ENCODE measurements at regions not wholly inside any gene's neighbourhood (a gene's known extent, or its start where the extent isn't known, plus 50 kb on each side); places are given as distances from the start of the nearest gene placed in this dataset.

GRCh38 chr22:27192135-27192829 is 534.9 kb downstream of the MIAT start:
- no peak for DNase-seq

- DNase-seq, result no peak
Observed at GRCh38 chr22:27193215-27193614, 535.8 kb downstream of the MIAT start.

- DNase-seq, result no peak
Observed at GRCh38 chr22:27193636-27194035, 536.2 kb downstream of the MIAT start.

GRCh38 chr22:27194096-27194748 is 536.8 kb downstream of the MIAT start:
- no peak for DNase-seq

DNA sequence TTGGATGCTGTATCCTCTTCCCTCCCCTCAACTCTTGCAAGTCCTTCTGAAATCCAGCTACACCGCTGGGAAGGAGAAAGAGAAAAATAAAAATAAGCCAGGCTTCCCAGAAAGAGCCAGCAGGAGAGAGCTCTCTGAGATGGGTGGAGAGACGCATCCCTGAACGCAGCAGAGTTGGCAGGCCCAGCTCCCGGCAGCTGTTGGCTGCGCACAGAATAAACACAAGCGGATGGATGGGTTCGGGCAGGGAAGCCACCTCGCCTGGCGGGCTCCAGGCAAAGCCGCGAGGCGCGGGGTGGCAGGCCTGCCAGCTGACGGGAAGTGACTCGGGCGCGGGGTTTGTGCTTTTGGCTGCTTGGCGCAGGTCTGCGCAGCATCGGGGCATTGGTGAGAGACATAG is 537.7 kb downstream of the MIAT start:
- DNase-seq, result no peak

DNA sequence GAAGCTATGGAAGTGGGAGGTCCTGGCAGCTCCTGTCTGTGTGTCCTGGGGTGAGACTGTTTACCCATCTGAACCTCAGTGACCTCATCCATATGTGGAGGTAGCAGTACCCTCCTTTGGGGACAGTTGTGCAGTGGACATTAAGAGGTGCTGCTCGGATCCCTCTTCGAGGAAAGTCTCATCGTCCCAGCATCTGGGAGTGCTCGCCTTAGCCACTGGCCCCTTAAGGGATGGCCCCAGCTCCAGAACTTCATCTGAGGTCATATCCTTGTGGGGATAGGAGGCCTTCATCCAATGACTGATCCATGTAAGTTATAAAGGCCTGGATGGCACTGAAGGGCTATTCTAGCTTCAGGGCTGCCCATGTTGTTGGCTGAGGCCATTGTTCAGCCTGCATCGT is 538.1 kb downstream of the MIAT start:
- DNase-seq, result no peak

GRCh38 chr22:27196606-27197005 is 539.2 kb downstream of the MIAT start:
- no peak for DNase-seq

DNA sequence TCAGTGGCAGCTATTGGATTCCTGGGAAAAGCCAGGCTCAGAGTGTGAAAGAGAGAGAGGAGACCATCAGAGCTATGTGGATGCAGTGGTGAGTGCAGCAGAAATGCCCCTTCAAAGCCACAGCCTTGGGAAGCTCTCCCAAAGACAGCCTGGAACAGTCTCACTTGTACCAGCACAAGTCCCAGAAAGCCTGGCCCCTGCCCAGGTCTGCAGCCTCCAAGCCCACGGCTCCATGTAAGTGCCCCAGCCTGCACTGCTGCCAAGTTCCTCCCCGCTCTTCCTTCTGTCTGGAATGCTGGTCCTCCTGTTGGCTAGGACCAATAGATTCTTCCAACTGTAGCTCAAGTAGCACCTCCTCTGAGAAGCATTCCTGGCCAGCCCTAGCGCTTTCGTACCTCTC is 539.7 kb downstream of the MIAT start:
- no peak for DNase-seq

DNA sequence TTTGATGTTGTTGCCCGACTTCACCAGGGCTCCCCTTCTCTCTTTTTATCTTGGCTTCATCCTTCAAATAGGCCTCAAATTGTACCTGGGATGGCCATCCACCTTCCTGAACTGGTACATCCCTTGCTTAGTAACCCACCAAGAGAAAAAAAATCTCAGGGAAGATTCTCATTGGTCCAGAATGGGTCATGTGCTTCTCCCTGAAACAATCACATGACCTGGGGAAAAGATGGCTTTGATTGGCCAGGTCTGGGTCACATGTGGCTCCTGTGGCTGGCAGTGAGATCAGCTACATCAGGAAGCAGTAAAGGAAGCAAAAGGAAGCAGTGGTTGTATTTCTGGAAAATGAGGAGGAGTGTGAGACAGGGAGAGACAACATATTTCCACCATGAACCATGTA is 540.2 kb downstream of the MIAT start:
- no peak for DNase-seq

- DNase-seq, result no peak
Observed at GRCh38 chr22:27198518-27199035, 541.2 kb downstream of the MIAT start.

- DNase-seq, result no peak
Observed at GRCh38 chr22:27199354-27199753, 542.0 kb downstream of the MIAT start.

DNA sequence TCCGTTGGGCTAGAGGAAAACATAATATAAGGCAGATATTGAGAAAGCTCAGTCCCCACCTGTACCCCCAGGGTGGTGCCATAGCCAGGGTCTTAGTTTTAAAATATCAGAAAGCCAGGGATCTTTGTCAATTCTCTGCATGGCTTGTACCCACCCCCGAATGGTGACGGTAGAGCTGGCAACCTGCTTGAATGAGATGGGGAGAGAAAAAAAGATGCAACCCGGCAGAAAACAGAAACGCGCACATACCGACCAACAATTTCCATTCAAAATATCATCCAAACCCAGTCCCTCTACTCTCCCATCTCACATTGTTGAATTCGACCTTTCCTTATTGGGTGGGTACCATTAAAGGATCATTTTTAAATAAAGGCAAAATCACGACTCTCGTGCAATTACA is 543.9 kb downstream of the MIAT start:
- DNase-seq, result no peak

DNA sequence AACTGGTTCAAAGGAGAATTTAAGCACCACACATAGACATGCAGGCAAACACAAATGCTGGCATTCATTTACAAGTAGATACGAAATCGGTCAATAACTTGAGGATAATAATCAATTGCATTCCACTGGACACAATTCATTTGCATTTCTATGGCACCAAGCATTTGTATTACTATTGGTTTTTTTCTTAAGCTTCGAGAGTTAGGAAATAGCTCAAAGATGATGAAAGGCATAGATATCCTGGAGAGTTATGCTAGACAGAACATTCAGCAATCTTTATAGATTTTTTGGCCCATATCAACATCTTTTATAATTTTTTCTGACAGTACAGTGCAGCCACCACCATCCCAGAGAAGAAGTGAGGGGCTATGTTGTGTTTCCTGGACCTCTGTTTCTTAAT is 544.4 kb downstream of the MIAT start:
- DNase-seq, result no peak

DNA sequence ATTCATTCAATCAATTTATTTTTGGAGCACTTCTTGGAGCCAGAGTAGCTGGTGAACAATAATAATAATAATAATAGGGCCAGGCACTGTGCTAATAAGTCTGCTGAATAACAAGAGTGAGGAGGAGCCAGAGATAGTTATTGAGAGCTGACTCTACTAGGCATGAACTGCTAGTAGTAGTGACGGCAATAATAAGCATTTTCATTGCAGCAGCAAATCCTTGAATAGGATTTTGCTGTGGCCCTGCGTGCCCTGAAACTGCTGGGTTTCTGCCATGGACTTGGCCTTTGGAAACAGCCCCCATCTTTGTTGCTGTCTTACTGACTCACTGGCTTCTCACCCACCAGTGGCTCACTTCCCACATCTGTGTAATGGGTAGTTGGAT is 545.9 kb downstream of the MIAT start:
- no peak for DNase-seq

DNA sequence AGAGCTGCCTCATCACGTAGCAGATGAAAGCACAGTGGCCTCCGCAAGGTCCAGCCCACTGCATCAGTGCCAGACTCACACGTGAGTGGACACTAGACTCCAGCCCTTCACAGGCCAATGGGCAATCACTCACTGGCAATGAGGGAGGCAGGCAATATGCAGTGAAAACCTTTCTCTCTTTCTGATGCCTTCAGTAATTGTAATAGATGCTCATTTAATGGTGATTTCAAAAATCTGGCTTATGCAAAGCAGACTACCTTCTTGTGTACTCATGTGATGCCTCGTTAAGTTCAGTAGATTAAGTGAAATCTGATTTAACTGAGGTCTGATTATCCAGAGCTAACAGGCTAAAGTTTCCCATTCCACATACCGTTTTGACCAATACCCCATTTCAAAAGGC is 546.9 kb downstream of the MIAT start:
- no peak for DNase-seq

- DNase-seq, result no peak
Observed at GRCh38 chr22:27204817-27205216, 547.4 kb downstream of the MIAT start.

DNA sequence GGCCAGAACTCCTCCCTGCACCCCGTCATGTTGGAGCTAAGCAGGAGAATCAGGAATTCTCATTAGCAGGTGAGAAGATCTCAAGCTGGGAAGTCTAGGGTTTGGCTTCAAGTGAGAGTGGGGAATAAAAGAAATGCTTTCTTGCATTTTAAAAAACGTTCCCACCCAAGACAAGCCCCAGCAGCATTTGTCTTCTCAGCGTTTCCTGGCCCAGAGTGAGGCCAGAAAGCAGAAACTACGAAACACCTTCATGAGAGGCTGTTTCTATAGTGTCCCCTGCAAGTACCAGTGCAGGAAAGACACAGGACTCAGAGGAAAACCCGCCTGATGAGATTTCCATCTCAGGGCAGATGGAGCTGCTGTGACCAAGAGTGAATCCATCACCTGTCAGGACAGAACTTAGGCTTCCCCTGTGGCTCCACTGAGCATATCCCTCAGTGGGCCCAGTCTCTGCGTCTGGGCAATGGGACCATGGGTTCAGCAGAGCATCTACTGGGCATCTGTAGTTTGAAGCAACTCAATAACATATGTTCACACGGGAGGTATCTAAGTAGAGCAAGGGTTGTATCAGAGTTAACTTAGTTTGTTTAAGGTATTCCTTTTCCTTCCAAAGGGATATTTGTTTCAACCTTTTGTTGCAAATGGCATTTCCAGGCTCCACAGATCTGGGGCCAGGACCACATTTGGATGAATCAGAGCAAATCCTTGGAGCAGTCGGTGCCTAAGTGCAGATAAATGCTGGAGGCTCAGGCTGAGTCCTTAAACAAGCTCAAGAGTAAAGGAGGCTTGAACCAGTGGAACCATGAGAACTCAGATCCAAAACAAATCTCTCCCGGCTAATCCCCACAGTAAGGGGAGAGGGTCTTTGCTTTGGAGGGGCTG is 548.3 kb downstream of the MIAT start:
- no peak for DNase-seq

DNA sequence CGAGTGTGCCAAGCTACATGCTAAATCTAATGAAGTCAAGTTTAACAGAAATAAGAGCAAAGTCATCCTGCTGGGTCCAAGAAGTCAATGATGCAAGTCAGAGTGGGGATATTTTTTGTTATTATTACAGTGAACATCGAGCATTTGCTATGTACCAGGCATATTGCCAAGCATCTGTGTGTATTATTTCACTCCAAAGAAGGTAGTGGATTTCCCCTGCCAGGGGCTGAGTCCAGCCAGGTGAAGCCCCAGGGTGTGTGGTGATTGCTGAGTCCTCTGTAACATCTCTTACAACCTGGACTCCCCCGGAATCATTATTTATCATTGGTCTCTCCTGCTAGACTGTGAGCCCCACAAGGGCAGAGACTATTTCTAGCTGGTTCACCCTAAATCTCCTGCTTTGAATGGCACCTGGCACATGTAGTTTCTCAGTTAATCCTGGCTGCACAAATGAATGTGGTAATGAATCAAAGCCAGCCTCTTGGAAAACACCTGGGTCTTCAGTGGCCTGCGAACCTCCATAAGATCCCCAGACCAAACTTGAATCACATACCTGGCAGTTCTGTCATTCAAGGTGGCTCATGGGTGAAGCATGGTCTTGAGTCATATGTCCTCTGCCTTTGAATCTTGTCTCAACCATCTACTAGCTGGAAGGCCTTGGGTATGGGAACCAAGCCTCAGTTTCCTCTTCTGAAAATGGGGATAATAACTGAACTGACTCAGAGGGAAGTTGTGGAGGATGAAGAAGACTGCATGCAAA is 549.2 kb downstream of the MIAT start:
- no peak for DNase-seq

DNA sequence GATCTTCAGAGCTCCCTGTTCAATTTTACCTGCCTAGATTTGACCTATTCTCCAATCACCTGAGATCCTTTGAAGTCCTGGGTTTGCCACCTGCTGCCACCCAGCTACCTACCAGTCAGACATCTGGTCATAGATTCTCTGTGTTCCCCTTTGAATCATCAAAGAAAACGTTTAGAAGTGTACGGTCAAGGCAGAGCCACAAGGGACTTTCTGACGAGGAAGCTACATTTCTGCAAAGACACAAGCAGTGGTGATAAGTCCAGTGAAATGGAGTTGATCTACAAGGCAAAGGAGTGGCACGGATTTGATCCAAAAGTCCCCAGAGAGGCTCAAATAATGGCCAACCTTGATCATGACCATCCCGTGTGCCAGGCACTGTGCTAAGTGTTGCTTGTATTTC is 549.9 kb downstream of the MIAT start:
- no peak for DNase-seq

- no peak for DNase-seq
Observed at GRCh38 chr22:27207907-27208306, 550.5 kb downstream of the MIAT start.

- no peak for DNase-seq
Observed at GRCh38 chr22:27210111-27210730, 552.8 kb downstream of the MIAT start.

DNA sequence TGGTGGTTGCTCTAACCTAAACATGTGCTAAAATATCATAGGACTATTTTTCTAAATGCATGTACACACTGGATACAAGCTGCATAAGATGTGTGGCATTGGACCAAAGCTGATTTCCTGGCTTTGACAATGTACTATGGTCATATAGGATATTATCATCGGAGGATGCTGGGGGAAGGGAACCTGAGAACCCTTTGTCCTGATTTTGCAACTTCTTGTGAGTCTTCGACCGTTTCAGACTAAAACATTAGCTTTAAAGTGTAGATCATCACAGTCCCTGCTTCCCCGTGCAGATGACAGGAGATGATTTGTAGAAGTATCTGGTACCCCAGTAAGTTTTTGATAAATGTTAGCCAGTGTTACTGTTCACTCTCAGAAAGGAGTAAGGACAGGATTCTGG is 554.7 kb downstream of the MIAT start:
- no peak for DNase-seq
